A673 (cell line): ENCODE measurements at regions not wholly inside any gene's neighbourhood (a gene's known extent, or its start where the extent isn't known, plus 50 kb on each side); places are given as distances from the start of the nearest gene placed in this dataset.
A peak's percentile ranks its signal among the peaks of the same experiment; 100 is the strongest.

Experiments used
- BruUV-seq: library from RNA; stranded (reverse); fragments of 400-500 nt; replicated peaks from 2 replicates; lab custom pipeline; 2021; lab: Mats Ljungman, UMichigan
- CTCF ChIA-PET: fragments of 300-600 bp; sonication (Branson Sonifier 250); formaldehyde crosslinking; loops from one replicate; lab custom pipeline; 2022; ENCODE audit warnings: antibody characterized with exemption; lab: Charles Lee
- POLR2A ChIA-PET: fragments of 300-600 bp; sonication (Branson Sonifier 250); formaldehyde crosslinking; loops from one replicate; lab custom pipeline; 2022; ENCODE audit warnings: antibody characterized with exemption; ENCODE audit not compliant: low non-redundant PET; lab: Charles Lee
- DNase-seq: peaks from one replicate; pipeline ENCODE4 v3.0.0-alpha.2; 2015; ENCODE audit warnings: low spot score
- H3K27ac ChIP-seq: fragments of 200-600 bp; sonication (generic); 2 replicates; pipeline ENCODE4 v1.5.1; 2016; ENCODE audit warnings: mixed run types, low read depth, mild to moderate bottlenecking, mixed read lengths, antibody characterized with exemption, low read length; ENCODE audit not compliant: poor library complexity, severe bottlenecking
- H3K27me3 ChIP-seq: fragments of 200-600 bp; sonication (generic); replicated peaks from 2 replicates; pipeline ENCODE4 v1.6.1; 2017; ENCODE audit warnings: mixed run types, low read depth, mild to moderate bottlenecking, mixed read lengths, antibody characterized with exemption, low read length; ENCODE audit not compliant: insufficient read depth, poor library complexity
- H3K36me3 ChIP-seq: fragments of 200-600 bp; sonication (generic); 2 replicates; pipeline ENCODE4 v1.6.1; 2016; ENCODE audit warnings: mixed run types, mild to moderate bottlenecking, mixed read lengths, antibody characterized with exemption, low read length; ENCODE audit not compliant: insufficient read depth, poor library complexity, severe bottlenecking
- H3K4me1 ChIP-seq: fragments of 200-600 bp; sonication (generic); 2 replicates; pipeline ENCODE4 v1.6.1; 2017; ENCODE audit warnings: mixed run types, mild to moderate bottlenecking, mixed read lengths, antibody characterized with exemption, low read length; ENCODE audit not compliant: insufficient read depth, poor library complexity, severe bottlenecking
- H3K4me3 ChIP-seq: fragments of 200-600 bp; sonication (generic); 2 replicates; pipeline ENCODE4 v1.5.1; 2016; ENCODE audit warnings: low read depth, mixed run types, mild to moderate bottlenecking, mixed read lengths, low read length; ENCODE audit not compliant: poor library complexity, severe bottlenecking
- H3K9me3 ChIP-seq: fragments of 200-600 bp; sonication (generic); 2 replicates; pipeline ENCODE4 v1.6.1; 2016; ENCODE audit warnings: mixed run types, low read depth, mild to moderate bottlenecking, mixed read lengths, antibody characterized with exemption, low read length; ENCODE audit not compliant: poor library complexity, severe bottlenecking
- EZH2 ChIP-seq: fragments of 200-600 bp; sonication (generic); IDR thresholded peaks from 2 replicates; pipeline ENCODE4 v1.6.1; 2017; ENCODE audit warnings: borderline replicate concordance, low read depth, mild to moderate bottlenecking, mixed read lengths, antibody characterized with exemption, low read length; ENCODE audit not compliant: poor library complexity, severe bottlenecking
- intact Hi-C: fragments of 100-400 bp; cut with micrococcal nuclease; formaldehyde crosslinking; loops from one replicate; pipeline ENCODE4 v1.10.0; 2022; ENCODE audit not compliant: unreplicated experiment
- TF ChIP-seq, protein P1 (sequence below): fragments of 300-800, 200-600 bp; sonication (generic); conservative IDR thresholded peaks from 2 replicates; pipeline ENCODE4 v1.5.1; 2017; ENCODE audit warnings: low read depth, mild to moderate bottlenecking, antibody characterized with exemption, low read length, moderate library complexity, mixed read lengths

GRCh38 chr13:73948848-73949529 lies 185.2 kb downstream of the KLF12 start:
- Histone ChIP-seq H3K27ac (no peak overlapping the region), H3K4me3 (no peak overlapping the region), H3K4me1 (peaks cover 16% of the 10 kb centered on the region), H3K36me3 (no peaks in the 10 kb centered on the region), H3K9me3 (no peaks in the 10 kb centered on the region), H3K27me3 (no peaks in the 10 kb centered on the region)
- no TSS peak for BruUV-seq
- no peak for TF ChIP-seq EZH2
- TF ChIP-seq, protein P1, sequence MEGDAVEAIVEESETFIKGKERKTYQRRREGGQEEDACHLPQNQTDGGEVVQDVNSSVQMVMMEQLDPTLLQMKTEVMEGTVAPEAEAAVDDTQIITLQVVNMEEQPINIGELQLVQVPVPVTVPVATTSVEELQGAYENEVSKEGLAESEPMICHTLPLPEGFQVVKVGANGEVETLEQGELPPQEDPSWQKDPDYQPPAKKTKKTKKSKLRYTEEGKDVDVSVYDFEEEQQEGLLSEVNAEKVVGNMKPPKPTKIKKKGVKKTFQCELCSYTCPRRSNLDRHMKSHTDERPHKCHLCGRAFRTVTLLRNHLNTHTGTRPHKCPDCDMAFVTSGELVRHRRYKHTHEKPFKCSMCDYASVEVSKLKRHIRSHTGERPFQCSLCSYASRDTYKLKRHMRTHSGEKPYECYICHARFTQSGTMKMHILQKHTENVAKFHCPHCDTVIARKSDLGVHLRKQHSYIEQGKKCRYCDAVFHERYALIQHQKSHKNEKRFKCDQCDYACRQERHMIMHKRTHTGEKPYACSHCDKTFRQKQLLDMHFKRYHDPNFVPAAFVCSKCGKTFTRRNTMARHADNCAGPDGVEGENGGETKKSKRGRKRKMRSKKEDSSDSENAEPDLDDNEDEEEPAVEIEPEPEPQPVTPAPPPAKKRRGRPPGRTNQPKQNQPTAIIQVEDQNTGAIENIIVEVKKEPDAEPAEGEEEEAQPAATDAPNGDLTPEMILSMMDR: no peak
- intact Hi-C loops: loop anchor here (5.0 kb wide), 1 partner anchor 183 kb away; the partner anchor contains the start of gene KLF12
- ChIA-PET POLR2A (no interaction called here), CTCF (no interaction called here)
- DNase-seq: no peak

DNA sequence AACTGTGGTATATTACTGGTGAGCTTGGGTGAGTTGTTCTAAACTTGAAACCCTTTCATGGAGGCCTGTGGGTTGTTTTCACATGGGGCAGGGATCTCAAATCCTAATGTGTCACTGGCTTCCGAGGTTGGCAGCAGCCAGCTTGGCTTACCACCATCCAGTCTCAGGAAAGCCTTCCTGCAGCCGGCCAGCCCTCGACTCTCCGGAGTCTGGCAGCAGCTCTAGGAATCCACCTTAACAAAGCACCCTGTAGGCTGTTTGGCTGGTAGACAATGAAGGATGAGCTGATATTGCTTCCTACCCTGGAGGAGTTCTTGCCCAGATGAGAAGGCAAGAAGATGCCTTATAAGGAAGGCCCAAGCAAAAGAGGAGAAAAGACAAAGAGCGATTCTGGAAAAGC lies 188.3 kb downstream of the KLF12 start:
- intact Hi-C loops: loop anchor here (5.0 kb wide), 1 partner anchor 186 kb away; the partner anchor contains the start of gene KLF12
- BruUV-seq: no TSS peak
- CTCF ChIA-PET: interaction anchor here (0.6 kb wide), 1 partner anchor 886 kb away, joined by 12 read pairs; no protein-coding TSS in a partner anchor

DNA sequence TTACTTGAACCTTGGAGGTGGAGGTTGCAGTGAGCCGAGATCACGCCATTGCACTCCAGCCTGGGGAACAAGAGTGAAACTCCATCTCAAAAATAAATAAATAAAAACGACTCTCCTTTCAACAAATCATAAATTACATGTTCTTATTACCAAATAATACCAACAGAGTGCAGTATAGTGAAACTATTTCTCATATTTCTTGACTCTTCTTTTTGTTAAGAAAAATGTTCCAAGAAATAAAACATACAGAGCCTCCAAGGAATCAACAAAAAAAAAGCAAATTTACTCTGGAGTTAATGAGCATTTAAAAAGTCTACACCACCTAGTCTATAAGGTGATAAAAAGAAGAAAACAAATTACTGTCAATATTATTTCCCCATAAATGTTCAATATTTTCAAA lies 188.8 kb downstream of the KLF12 start:
- TF ChIP-seq, protein P1: no peak
- TF ChIP-seq EZH2: no peak
- no peak overlapping the region for H3K27ac ChIP-seq
- POLR2A ChIA-PET: no interaction called here
- intact Hi-C loops: loop anchor here (5.0 kb wide), 1 partner anchor 187 kb away; the partner anchor contains the start of gene KLF12
- H3K9me3 ChIP-seq: no peaks in the 10 kb centered on the region
- H3K4me3 ChIP-seq: no peak overlapping the region
- CTCF ChIA-PET: interaction anchor here (0.6 kb wide), 1 partner anchor 885 kb away, joined by 12 read pairs; no protein-coding TSS in a partner anchor
- no TSS peak for BruUV-seq
- no peaks in the 10 kb centered on the region for H3K27me3 ChIP-seq
- DNase-seq: peak; percentile 19
- no peaks in the 10 kb centered on the region for H3K36me3 ChIP-seq
- H3K4me1 ChIP-seq: peaks cover 13% of the 10 kb centered on the region

More for the DNA sequence above, 188.3 kb downstream of the KLF12 start:
- Histone ChIP-seq H3K9me3 (no peaks in the 10 kb centered on the region), H3K27ac (no peak overlapping the region), H3K4me3 (no peak overlapping the region), H3K27me3 (no peaks in the 10 kb centered on the region), H3K36me3 (no peaks in the 10 kb centered on the region), H3K4me1 (peaks cover 13% of the 10 kb centered on the region)
- peak; percentile 12 for DNase-seq
- POLR2A ChIA-PET: no interaction called here
- no peak for TF ChIP-seq EZH2
- TF ChIP-seq, protein P1: no peak
